H9 (cell line): ENCODE measurements at regions not wholly inside any gene's neighbourhood (a gene's known extent, or its start where the extent isn't known, plus 50 kb on each side); places are given as distances from the start of the nearest gene placed in this dataset.
A peak's percentile ranks its signal among the peaks of the same experiment; 100 is the strongest.

Experiments
- DNase-seq: peaks from one replicate; pipeline ENCODE4 v3.0.0-alpha.2; 2017
- H2AFZ ChIP-seq: one replicate; pipeline ENCODE4 v1.6.1; 2013; ENCODE audit warnings: mild to moderate bottlenecking, low read length, control low read depth, moderate library complexity
- H2AK5ac ChIP-seq: 2 replicates; pipeline ENCODE4 v1.6.1; 2013; ENCODE audit warnings: low read length, control low read depth, mixed read lengths; ENCODE audit not compliant: insufficient read length
- H2BK120ac ChIP-seq: one replicate; pipeline ENCODE4 v1.6.1; 2013; ENCODE audit warnings: low read depth, mild to moderate bottlenecking, low read length, control low read depth, inconsistent platforms; ENCODE audit not compliant: poor library complexity, severe bottlenecking
- H2BK12ac ChIP-seq: 2 replicates; pipeline ENCODE4 v1.6.1; 2013; ENCODE audit warnings: low read length, control low read depth, mixed read lengths, low read depth; ENCODE audit not compliant: insufficient read length
- H2BK15ac ChIP-seq: 2 replicates; pipeline ENCODE4 v1.6.1; 2013; ENCODE audit warnings: low read depth, low read length, control low read depth
- H2BK20ac ChIP-seq: one replicate; pipeline ENCODE4 v1.6.1; 2013; ENCODE audit warnings: low read depth, mild to moderate bottlenecking, low read length, control low read depth, inconsistent platforms; ENCODE audit not compliant: poor library complexity, severe bottlenecking
- H2BK5ac ChIP-seq: 2 replicates; pipeline ENCODE4 v1.6.1; 2013; ENCODE audit warnings: low read length, control low read depth, mixed read lengths; ENCODE audit not compliant: insufficient read length
- H3K14ac ChIP-seq: 2 replicates; pipeline ENCODE4 v1.6.1; 2013; ENCODE audit warnings: low read length, control low read depth; ENCODE audit not compliant: insufficient read depth
- H3K18ac ChIP-seq: 2 replicates; pipeline ENCODE4 v1.6.1; 2013; ENCODE audit warnings: low read depth, mild to moderate bottlenecking, mixed read lengths, low read length, control low read depth; ENCODE audit not compliant: insufficient read length
- H3K23ac ChIP-seq: 2 replicates; pipeline ENCODE4 v1.6.1; 2013; ENCODE audit warnings: low read length, control low read depth, mixed read lengths, low read depth; ENCODE audit not compliant: insufficient read length
- H3K23me2 ChIP-seq: 2 replicates; pipeline ENCODE4 v1.6.1; 2013; ENCODE audit warnings: low read depth, mild to moderate bottlenecking, mixed read lengths, low read length, control low read depth; ENCODE audit not compliant: insufficient read length, poor library complexity, severe bottlenecking
- H3K27ac ChIP-seq: 2 replicates; pipeline ENCODE4 v1.5.1; 2013; ENCODE audit warnings: low read length, control low read depth, mixed read lengths, low read depth; ENCODE audit not compliant: insufficient read length
- H3K27me3 ChIP-seq: 2 replicates; pipeline ENCODE4 v1.6.1; 2013; ENCODE audit warnings: low read length, control low read depth, inconsistent platforms; ENCODE audit not compliant: insufficient read depth
- H3K4ac ChIP-seq: 2 replicates; pipeline ENCODE4 v1.6.1; 2013; ENCODE audit warnings: low read depth, mild to moderate bottlenecking, control low read depth, inconsistent platforms, low read length, moderate library complexity
- H3K4me1 ChIP-seq: 2 replicates; pipeline ENCODE4 v1.6.1; 2013; ENCODE audit warnings: low read length, control low read depth, inconsistent platforms; ENCODE audit not compliant: insufficient read depth
- H3K4me2 ChIP-seq: 2 replicates; pipeline ENCODE4 v1.6.1; 2013; ENCODE audit warnings: low read length, control low read depth, mixed read lengths; ENCODE audit not compliant: insufficient read length, insufficient read depth
- H3K56ac ChIP-seq: 2 replicates; pipeline ENCODE4 v1.6.1; 2013; ENCODE audit warnings: low read depth, mild to moderate bottlenecking, mixed read lengths, low read length, control low read depth; ENCODE audit not compliant: insufficient read length
- H3K79me1 ChIP-seq: 2 replicates; pipeline ENCODE4 v1.6.1; 2013; ENCODE audit warnings: low read depth, mild to moderate bottlenecking, moderate library complexity, low read length, control low read depth, inconsistent platforms; ENCODE audit not compliant: insufficient read depth, poor library complexity, severe bottlenecking
- H3K79me2 ChIP-seq: 2 replicates; pipeline ENCODE4 v1.6.1; 2013; ENCODE audit warnings: low read length, control low read depth, inconsistent platforms; ENCODE audit not compliant: insufficient read depth
- H3K9ac ChIP-seq: 2 replicates; pipeline ENCODE4 v1.6.1; 2013; ENCODE audit warnings: low read length, control low read depth, mixed read lengths; ENCODE audit not compliant: insufficient read length; ENCODE audit errors: extremely low read depth
- H3K9me3 ChIP-seq: one replicate; pipeline ENCODE4 v1.6.1; 2013; ENCODE audit warnings: low read depth, low read length, inconsistent platforms; ENCODE audit not compliant: control insufficient read depth
- H3T11ph ChIP-seq: one replicate; pipeline ENCODE4 v1.6.1; 2013; ENCODE audit warnings: mild to moderate bottlenecking, low read length, control low read depth, inconsistent platforms
- H4K20me1 ChIP-seq: one replicate; pipeline ENCODE4 v1.6.1; 2013; ENCODE audit not compliant: control insufficient read depth, insufficient read length, insufficient read depth
- H4K5ac ChIP-seq: 2 replicates; pipeline ENCODE4 v1.6.1; 2013; ENCODE audit warnings: low read depth, mild to moderate bottlenecking, mixed read lengths, low read length, control low read depth; ENCODE audit not compliant: insufficient read length
- H4K8ac ChIP-seq: replicated peaks from 2 replicates; pipeline ENCODE4 v1.6.1; 2013; ENCODE audit warnings: low read length, control low read depth, mixed read lengths, low read depth; ENCODE audit not compliant: insufficient read length
- H4K91ac ChIP-seq: 2 replicates; pipeline ENCODE4 v1.6.1; 2013; ENCODE audit warnings: low read depth, mild to moderate bottlenecking, moderate library complexity, mixed read lengths, low read length, control low read depth; ENCODE audit not compliant: insufficient read length
- H3K27ac Mint-ChIP-seq, 3 experiments: 2 replicates in 2 of 3; 3 replicates in 1 of 3; pipeline ENCODE4 v1.8.0; 2020 to 2021; ENCODE audit warnings: mixed read lengths in 3 of 3, mild to moderate bottlenecking in 1 of 3, moderate library complexity in 1 of 3
- H3K27me3 Mint-ChIP-seq: 2 replicates; pipeline ENCODE4 v1.8.0; 2021; ENCODE audit warnings: low read depth, mild to moderate bottlenecking, moderate library complexity, mixed read lengths
- H3K36me3 Mint-ChIP-seq, 3 experiments: 2 replicates in 2 of 3; 3 replicates in 1 of 3; pipeline ENCODE4 v1.8.0; 2020 to 2021; ENCODE audit warnings: low read depth in 3 of 3, mixed read lengths in 3 of 3; ENCODE audit not compliant: insufficient read depth in 1 of 3
- H3K4me1 Mint-ChIP-seq, 2 experiments: 2 replicates each; pipeline ENCODE4 v1.8.0; 2020; ENCODE audit warnings: mixed read lengths in 2 of 2
- H3K4me3 Mint-ChIP-seq, 2 experiments: 2 replicates in 1 of 2; 3 replicates in 1 of 2; pipeline ENCODE4 v1.8.0; 2020 to 2021; ENCODE audit warnings: mild to moderate bottlenecking in 2 of 2, mixed read lengths in 2 of 2, moderate library complexity in 1 of 2
- H3K9me3 Mint-ChIP-seq, 2 experiments: 2 replicates in 1 of 2; 3 replicates in 1 of 2; pipeline ENCODE4 v1.8.0; 2020; ENCODE audit warnings: mild to moderate bottlenecking in 2 of 2, mixed read lengths in 2 of 2, moderate library complexity in 1 of 2
- CTCF ChIP-seq: fragments of 200-600 bp; sonication (generic); conservative IDR thresholded peaks from 3 replicates; pipeline ENCODE4 v1.8.0; 2021; ENCODE audit warnings: antibody characterized with exemption, mild to moderate bottlenecking
- WGBS: extraction: QIAGEN DNeasy Blood & Tissue Kit; methylation state at CpG from one replicate; pipeline ENCODE4 v1.1.7; 2013; ENCODE audit warnings: missing lambda C conversion rate, low lambda C conversion rate, mixed read lengths; ENCODE audit not compliant: insufficient read length; ENCODE audit errors: extremely low coverage; 5-methylcytosine and 5-hydroxymethylcytosine counted together

DNA sequence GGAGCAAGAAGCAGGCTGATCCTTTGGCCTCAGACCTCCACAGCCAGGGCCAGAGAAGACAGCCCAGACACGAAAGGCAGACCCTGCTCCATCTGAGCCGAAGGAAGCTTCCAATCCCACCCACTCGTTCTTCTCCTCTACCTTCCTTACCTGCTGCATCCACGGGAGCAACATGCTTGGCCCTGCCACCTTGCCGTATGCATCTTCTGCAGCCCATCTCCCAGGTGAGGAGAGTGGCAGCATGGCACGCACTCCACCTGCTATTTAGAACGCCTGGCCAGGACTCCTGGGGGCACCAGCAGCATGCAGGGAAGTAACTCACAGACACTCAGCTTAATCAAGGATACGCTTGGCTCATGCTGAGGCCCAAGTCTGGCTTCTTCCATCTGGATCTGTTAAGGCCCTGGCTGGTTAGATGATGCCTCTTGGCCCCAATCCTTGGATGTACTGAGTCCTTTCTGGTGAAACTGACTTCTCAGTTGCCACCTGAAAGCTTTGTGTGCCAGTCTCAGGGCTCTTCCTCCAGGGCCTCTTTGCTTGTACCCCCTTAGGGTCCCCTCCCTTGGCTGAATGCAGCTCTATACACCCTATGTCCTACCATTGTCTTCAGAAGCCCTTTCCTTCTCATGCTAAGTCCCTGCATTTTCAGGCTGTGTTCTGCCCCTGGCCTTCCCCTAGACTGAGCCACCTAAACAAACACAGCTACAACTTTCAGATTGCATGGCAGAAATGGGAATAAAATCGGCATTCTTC is 604.9 kb downstream of the BUD13 start:
- H3K27me3 ChIP-seq, result no peaks in the 10 kb centered on the region
- H3K18ac ChIP-seq, result peak overlapping the region; percentile 35
- H2BK20ac ChIP-seq, result no peak overlapping the region
- no peak overlapping the region for H3K56ac ChIP-seq
- no peak overlapping the region for H4K8ac ChIP-seq
- peaks cover 9 to 18% of the 10 kb centered on the region in 2 experiments for H3K4me1 Mint-ChIP-seq
- H3K79me2 ChIP-seq, result no peaks in the 10 kb centered on the region
- H3K27ac Mint-ChIP-seq, result no peak overlapping the region
- no peak overlapping the region for H3T11ph ChIP-seq
- WGBS, result no CpG with 5 or more reads among the region's 9 CpGs
- no peak overlapping the region for H3K9ac ChIP-seq
- no peak overlapping the region for H3K4me3 Mint-ChIP-seq
- H3K23ac ChIP-seq, result no peak overlapping the region
- no peak for DNase-seq
- no peak overlapping the region for H2BK12ac ChIP-seq
- no peak overlapping the region for H2BK15ac ChIP-seq
- H3K9me3 Mint-ChIP-seq, result no peaks in the 10 kb centered on the region
- no peak for TF ChIP-seq CTCF
- no peaks in the 10 kb centered on the region for H4K20me1 ChIP-seq
- H3K9me3 ChIP-seq, result no peaks in the 10 kb centered on the region
- H3K79me1 ChIP-seq, result no peaks in the 10 kb centered on the region
- H2AFZ ChIP-seq, result no peak overlapping the region
- no peak overlapping the region for H2AK5ac ChIP-seq
- 0 out of 2 replicates have a peak, but pooled peaks cover 2% of the 10 kb centered on the region for H3K27me3 Mint-ChIP-seq
- H3K27ac ChIP-seq, result no peak overlapping the region
- H4K91ac ChIP-seq, result no peak overlapping the region
- no peaks in the 10 kb centered on the region for H3K4me1 ChIP-seq
- peak overlapping the region; percentile 11; the same call in 1 of the 2 replicates for H3K14ac ChIP-seq
- no peaks in the 10 kb centered on the region for H3K36me3 Mint-ChIP-seq
- no peaks in the 10 kb centered on the region for H3K23me2 ChIP-seq
- no peak overlapping the region for H2BK5ac ChIP-seq
- no peak overlapping the region for H3K4me2 ChIP-seq
- no peak overlapping the region for H4K5ac ChIP-seq
- no peak overlapping the region for H3K4ac ChIP-seq
- no peak overlapping the region for H2BK120ac ChIP-seq
